ENCODE measurements at regions not wholly inside any gene's neighbourhood (a gene's known extent, or its start where the extent isn't known, plus 50 kb on each side); places are given as distances from the start of the nearest gene placed in this dataset.

GRCh38 chr17:12398441-12399051 lies 267.1 kb upstream of the MYOCD start:
- no peak for DNase-seq (ENCODE audit: low spot score)
- H3K18ac ChIP-seq (ENCODE audit: low read length), result no peak overlapping the region
- H3K36me3 ChIP-seq (replicated peaks in 1 of 2; ENCODE audit: control insufficient read depth in 2 of 2, insufficient read depth in 2 of 2, low read length in 2 of 2), result no peaks in the 10 kb centered on the region
- H3K4me1 ChIP-seq (ENCODE audit: control insufficient read depth in 2 of 2, insufficient read depth in 1 of 2, low read depth in 1 of 2, low read length in 2 of 2), result no peaks in the 10 kb centered on the region
- H2AK5ac ChIP-seq (ENCODE audit: low read depth, low read length), result no peak overlapping the region
- no peak overlapping the region for H3K4me2 ChIP-seq (ENCODE audit: insufficient read depth, low read length, poor library complexity, severe bottlenecking)
- no peaks in the 10 kb centered on the region for H3K79me1 ChIP-seq (ENCODE audit: low read depth, low read length)
- H3K4ac ChIP-seq (ENCODE audit: low read length), result no peak overlapping the region
- no CpG with 5 or more reads among the region's 8 CpGs for WGBS, 2 donors (ENCODE audit: extremely low coverage in 2 of 2, insufficient read length in 2 of 2, insufficient replicate concordance in 1 of 2)
- H3K23ac ChIP-seq (ENCODE audit: low read depth, low read length, poor library complexity), result no peak overlapping the region
- H3K9me3 ChIP-seq (replicated peaks in 1 of 2; ENCODE audit: control insufficient read depth in 2 of 2, insufficient read depth in 1 of 2, low read depth in 1 of 2, low read length in 2 of 2), result no peaks in the 10 kb centered on the region
- no peak overlapping the region for H2BK15ac ChIP-seq (ENCODE audit: low read length)
- no peak overlapping the region for H3K27ac ChIP-seq (replicated peaks; ENCODE audit: low read length)
- no peak overlapping the region for H2AFZ ChIP-seq (ENCODE audit: low read length)
- no peak overlapping the region for H3K14ac ChIP-seq (ENCODE audit: low read length)
- no peak overlapping the region for H3K9ac ChIP-seq (ENCODE audit: low read depth, low read length, poor library complexity)
- no peak overlapping the region for H2BK5ac ChIP-seq (ENCODE audit: low read length)
- no peaks in the 10 kb centered on the region for H3K27me3 ChIP-seq (ENCODE audit: control insufficient read depth in 3 of 3, insufficient read depth in 3 of 3, low read depth in 1 of 3, low read length in 3 of 3)
- H3K4me3 ChIP-seq (ENCODE audit: low read length in 2 of 2), result no peak overlapping the region
- H2BK120ac ChIP-seq (ENCODE audit: low read depth, low read length), result no peak overlapping the region
- no peak overlapping the region for H2BK12ac ChIP-seq (ENCODE audit: low read length)
- no peak overlapping the region for H4K91ac ChIP-seq (ENCODE audit: low read depth, low read length, poor library complexity)
- no peak overlapping the region for H4K8ac ChIP-seq (ENCODE audit: low read depth, low read length)

GRCh38 chr17:12402963-12403622 lies 262.6 kb upstream of the MYOCD start:
- H4K8ac ChIP-seq (ENCODE audit: low read depth, low read length), result no peak overlapping the region
- H3K27ac ChIP-seq (replicated peaks; ENCODE audit: low read length), result no peak overlapping the region

GRCh38 chr17:12403881-12404398 lies 261.8 kb upstream of the MYOCD start:
- H4K91ac ChIP-seq (ENCODE audit: low read depth, low read length, poor library complexity), result no peak overlapping the region
- H3K23ac ChIP-seq (ENCODE audit: low read depth, low read length, poor library complexity), result no peak overlapping the region
- H3K4me3 ChIP-seq (ENCODE audit: low read length in 2 of 2), result no peak overlapping the region
- H3K9ac ChIP-seq (ENCODE audit: low read depth, low read length, poor library complexity), result no peak overlapping the region
- H2BK15ac ChIP-seq (ENCODE audit: low read length), result no peak overlapping the region
- no peak overlapping the region for H3K4ac ChIP-seq (ENCODE audit: low read length)
- H2BK120ac ChIP-seq (ENCODE audit: low read depth, low read length), result no peak overlapping the region
- H3K18ac ChIP-seq (ENCODE audit: low read length), result no peak overlapping the region
- H2AK5ac ChIP-seq (ENCODE audit: low read depth, low read length), result no peak overlapping the region
- H3K36me3 ChIP-seq (replicated peaks in 1 of 2; ENCODE audit: control insufficient read depth in 2 of 2, insufficient read depth in 2 of 2, low read length in 2 of 2), result no peaks in the 10 kb centered on the region
- no peaks in the 10 kb centered on the region for H3K79me1 ChIP-seq (ENCODE audit: low read depth, low read length)
- no peak for DNase-seq (ENCODE audit: low spot score)
- H3K27me3 ChIP-seq (ENCODE audit: control insufficient read depth in 3 of 3, insufficient read depth in 3 of 3, low read depth in 1 of 3, low read length in 3 of 3), result no peaks in the 10 kb centered on the region
- H2BK12ac ChIP-seq (ENCODE audit: low read length), result no peak overlapping the region
- H3K4me2 ChIP-seq (ENCODE audit: insufficient read depth, low read length, poor library complexity, severe bottlenecking), result no peak overlapping the region
- H2BK5ac ChIP-seq (ENCODE audit: low read length), result no peak overlapping the region
- H4K8ac ChIP-seq (ENCODE audit: low read depth, low read length), result no peak overlapping the region
- no peaks in the 10 kb centered on the region for H3K4me1 ChIP-seq (ENCODE audit: control insufficient read depth in 2 of 2, insufficient read depth in 1 of 2, low read depth in 1 of 2, low read length in 2 of 2)
- H2AFZ ChIP-seq (ENCODE audit: low read length), result no peak overlapping the region
- no peaks in the 10 kb centered on the region for H3K9me3 ChIP-seq (replicated peaks in 1 of 2; ENCODE audit: control insufficient read depth in 2 of 2, insufficient read depth in 1 of 2, low read depth in 1 of 2, low read length in 2 of 2)
- no peak overlapping the region for H3K14ac ChIP-seq (ENCODE audit: low read length)
- H3K27ac ChIP-seq (replicated peaks; ENCODE audit: low read length), result no peak overlapping the region
- no CpG with 5 or more reads among the region's 5 CpGs for WGBS, 2 donors (ENCODE audit: extremely low coverage in 2 of 2, insufficient read length in 2 of 2, insufficient replicate concordance in 1 of 2)

More at GRCh38 chr17:12402963-12403622, 262.6 kb upstream of the MYOCD start:
- Histone ChIP-seq H3K9ac (ENCODE audit: low read depth, low read length, poor library complexity) (no peak overlapping the region), H2BK5ac (ENCODE audit: low read length) (no peak overlapping the region), H2BK15ac (ENCODE audit: low read length) (no peak overlapping the region), H3K79me1 (ENCODE audit: low read depth, low read length) (no peaks in the 10 kb centered on the region), H3K18ac (ENCODE audit: low read length) (no peak overlapping the region), H3K9me3 (replicated peaks in 1 of 2; ENCODE audit: control insufficient read depth in 2 of 2, insufficient read depth in 1 of 2, low read depth in 1 of 2, low read length in 2 of 2) (no peaks in the 10 kb centered on the region), H3K4me2 (ENCODE audit: insufficient read depth, low read length, poor library complexity, severe bottlenecking) (no peak overlapping the region), H3K36me3 (replicated peaks in 1 of 2; ENCODE audit: control insufficient read depth in 2 of 2, insufficient read depth in 2 of 2, low read length in 2 of 2) (no peaks in the 10 kb centered on the region), H3K27me3 (ENCODE audit: control insufficient read depth in 3 of 3, insufficient read depth in 3 of 3, low read depth in 1 of 3, low read length in 3 of 3) (no peaks in the 10 kb centered on the region), H2BK12ac (ENCODE audit: low read length) (no peak overlapping the region), H3K23ac (ENCODE audit: low read depth, low read length, poor library complexity) (no peak overlapping the region), H3K14ac (ENCODE audit: low read length) (no peak overlapping the region), H2AK5ac (ENCODE audit: low read depth, low read length) (no peak overlapping the region), H4K91ac (ENCODE audit: low read depth, low read length, poor library complexity) (no peak overlapping the region), H3K4ac (ENCODE audit: low read length) (no peak overlapping the region), H2BK120ac (ENCODE audit: low read depth, low read length) (no peak overlapping the region), H3K4me1 (ENCODE audit: control insufficient read depth in 2 of 2, insufficient read depth in 1 of 2, low read depth in 1 of 2, low read length in 2 of 2) (no peaks in the 10 kb centered on the region), H2AFZ (ENCODE audit: low read length) (no peak overlapping the region), H3K4me3 (ENCODE audit: low read length in 2 of 2) (no peak overlapping the region)
- no CpG with 5 or more reads among the region's 5 CpGs for WGBS, 2 donors (ENCODE audit: extremely low coverage in 2 of 2, insufficient read length in 2 of 2, insufficient replicate concordance in 1 of 2)
- DNase-seq (ENCODE audit: low spot score), result no peak

GRCh38 chr17:12406623-12407215 lies 259.0 kb upstream of the MYOCD start:
- Histone ChIP-seq H3K4me3 (ENCODE audit: low read length in 2 of 2) (no peak overlapping the region), H3K4me1 (ENCODE audit: control insufficient read depth in 2 of 2, insufficient read depth in 1 of 2, low read depth in 1 of 2, low read length in 2 of 2) (no peaks in the 10 kb centered on the region), H3K79me1 (ENCODE audit: low read depth, low read length) (no peaks in the 10 kb centered on the region), H3K9me3 (replicated peaks in 1 of 2; ENCODE audit: control insufficient read depth in 2 of 2, insufficient read depth in 1 of 2, low read depth in 1 of 2, low read length in 2 of 2) (no peaks in the 10 kb centered on the region), H2AK5ac (ENCODE audit: low read depth, low read length) (no peak overlapping the region), H3K27me3 (ENCODE audit: control insufficient read depth in 3 of 3, insufficient read depth in 3 of 3, low read depth in 1 of 3, low read length in 3 of 3) (no peaks in the 10 kb centered on the region), H4K91ac (ENCODE audit: low read depth, low read length, poor library complexity) (no peak overlapping the region), H3K9ac (ENCODE audit: low read depth, low read length, poor library complexity) (no peak overlapping the region), H2AFZ (ENCODE audit: low read length) (no peak overlapping the region), H2BK15ac (ENCODE audit: low read length) (no peak overlapping the region), H3K36me3 (replicated peaks in 1 of 2; ENCODE audit: control insufficient read depth in 2 of 2, insufficient read depth in 2 of 2, low read length in 2 of 2) (no peaks in the 10 kb centered on the region), H4K8ac (ENCODE audit: low read depth, low read length) (no peak overlapping the region), H3K14ac (ENCODE audit: low read length) (no peak overlapping the region), H2BK5ac (ENCODE audit: low read length) (no peak overlapping the region), H3K4ac (ENCODE audit: low read length) (no peak overlapping the region), H3K18ac (ENCODE audit: low read length) (no peak overlapping the region), H3K27ac (replicated peaks; ENCODE audit: low read length) (no peak overlapping the region), H3K4me2 (ENCODE audit: insufficient read depth, low read length, poor library complexity, severe bottlenecking) (no peak overlapping the region), H2BK12ac (ENCODE audit: low read length) (no peak overlapping the region), H2BK120ac (ENCODE audit: low read depth, low read length) (no peak overlapping the region), H3K23ac (ENCODE audit: low read depth, low read length, poor library complexity) (no peak overlapping the region)
- no CpG with 5 or more reads among the region's 5 CpGs for WGBS, 2 donors (ENCODE audit: extremely low coverage in 2 of 2, insufficient read length in 2 of 2, insufficient replicate concordance in 1 of 2)
- no peak for DNase-seq (ENCODE audit: low spot score)
